HG02884 (cell line): ENCODE measurements at regions not wholly inside any gene's neighbourhood (a gene's known extent, or its start where the extent isn't known, plus 50 kb on each side); places are given as distances from the start of the nearest gene placed in this dataset.
A peak's percentile ranks its signal among the peaks of the same experiment; 100 is the strongest.
"Not testable (repeated sequence)": the region's sequence is repeated elsewhere in the genome, so short reads cannot be mapped to it uniquely, and the experiment has no call there.

ENCODE experiments used
- ATAC-seq: cut with Tn5 transposase; IDR thresholded peaks from one replicate; pipeline ENCODE4 v1.9.1; 2021; ENCODE audit warnings: mild to moderate bottlenecking, moderate library complexity; ENCODE audit not compliant: unreplicated experiment

- ATAC-seq: no peak
Observed at GRCh38 chr2:138066139-138066806, 102.0 kb downstream of the HNMT start.

- no peak for ATAC-seq
Observed at GRCh38 chr2:138066841-138067240, 102.6 kb downstream of the HNMT start.

- ATAC-seq: not testable (repeated sequence)
Observed at GRCh38 chr2:138068669-138069068, 104.4 kb downstream of the HNMT start.

- not testable (repeated sequence) for ATAC-seq
Observed at GRCh38 chr2:138071042-138071719, 106.9 kb downstream of the HNMT start.

- ATAC-seq: no peak
Observed at GRCh38 chr2:138071720-138072719, 107.7 kb downstream of the HNMT start.

GRCh38 chr2:138078153-138078552 lies 113.9 kb downstream of the HNMT start:
- no peak for ATAC-seq

GRCh38 chr2:138079976-138080375 lies 115.7 kb downstream of the HNMT start:
- ATAC-seq: no peak

GRCh38 chr2:138081225-138082073 lies 117.2 kb downstream of the HNMT start:
- no peak for ATAC-seq

- no peak for ATAC-seq
Observed at GRCh38 chr2:138084206-138084605, 119.9 kb downstream of the HNMT start.

- ATAC-seq: not testable (repeated sequence)
Observed at GRCh38 chr2:138085441-138085840, 121.2 kb downstream of the HNMT start.

GRCh38 chr2:138086576-138086975 lies 122.3 kb downstream of the HNMT start:
- no peak for ATAC-seq

- ATAC-seq: no peak
Observed at GRCh38 chr2:138087751-138088593, 123.7 kb downstream of the HNMT start.

GRCh38 chr2:138090330-138090729 lies 126.1 kb downstream of the HNMT start:
- ATAC-seq: peak; percentile 71

GRCh38 chr2:138093455-138093854 lies 129.2 kb downstream of the HNMT start:
- no peak for ATAC-seq

- no peak for ATAC-seq
Observed at GRCh38 chr2:138094031-138094430, 129.8 kb downstream of the HNMT start.

GRCh38 chr2:138095336-138095735 lies 131.1 kb downstream of the HNMT start:
- ATAC-seq: no peak

GRCh38 chr2:138099288-138099687 lies 135.0 kb downstream of the HNMT start:
- ATAC-seq: not testable (repeated sequence)

- no peak for ATAC-seq
Observed at GRCh38 chr2:138101718-138102117, 137.4 kb downstream of the HNMT start.

GRCh38 chr2:138102664-138103063 lies 138.4 kb downstream of the HNMT start:
- ATAC-seq: no peak

GRCh38 chr2:138103156-138103555 lies 138.9 kb downstream of the HNMT start:
- ATAC-seq: no peak
